ENCODE measurements at regions not wholly inside any gene's neighbourhood (a gene's known extent, or its start where the extent isn't known, plus 50 kb on each side); places are given as distances from the start of the nearest gene placed in this dataset.
"Not testable (repeated sequence)": the region's sequence is repeated elsewhere in the genome, so short reads cannot be mapped to it uniquely, and the experiment has no call there.

- ChIA-PET CTCF (no interaction called here), POLR2A (no interaction called here)
- Mint-ChIP-seq H3K36me3 (ENCODE audit: insufficient read depth, unreplicated experiment) (no peaks in the 10 kb centered on the region), H3K9me3 (ENCODE audit: unreplicated experiment) (no peaks in the 10 kb centered on the region), H3K4me3 (ENCODE audit: unreplicated experiment) (no peak overlapping the region), H3K27me3 (ENCODE audit: insufficient read depth, unreplicated experiment) (no peaks in the 10 kb centered on the region), H3K27ac (ENCODE audit: unreplicated experiment) (no peak overlapping the region), H3K4me1 (ENCODE audit: low read depth, unreplicated experiment) (no peaks in the 10 kb centered on the region)
- intact Hi-C loops (cut with micrococcal nuclease; ENCODE audit: unreplicated experiment): no loop called here
- H3K4me3 ChIP-seq (ENCODE audit: low read depth, low read length): no peak overlapping the region
- H3K36me3 ChIP-seq (ENCODE audit: control insufficient read depth, insufficient read depth, low read length): no peaks in the 10 kb centered on the region
- H3K4me1 ChIP-seq: 0 out of 2 replicates have a peak, but pooled peaks cover 3% of the 10 kb centered on the region
- TF ChIP-seq CTCF (IDR thresholded peaks at IDR 0.05; ENCODE audit: insufficient read depth in 1 of 2, low read depth in 1 of 2, low read length in 1 of 2, severe bottlenecking in 1 of 2, unreplicated experiment in 1 of 2): no peak
- no peaks in the 10 kb centered on the region for H3K9me3 ChIP-seq
- H3K27me3 ChIP-seq (replicated peaks; ENCODE audit: control insufficient read depth, insufficient read depth, low read length): no peaks in the 10 kb centered on the region
- no peak for DNase-seq
- no TSS peak for BruUV-seq (replicated peaks)
These were observed 437.3 kb upstream of the NDST3 start for GRCh38 chr4:117596917-117597480.

GRCh38 chr4:117599393-117599792 lies 434.9 kb upstream of the NDST3 start:
- H3K9me3 Mint-ChIP-seq (ENCODE audit: unreplicated experiment); H3K4me3 Mint-ChIP-seq (ENCODE audit: unreplicated experiment); BruUV-seq (replicated peaks); H3K36me3 ChIP-seq (ENCODE audit: control insufficient read depth, insufficient read depth, low read length); DNase-seq; intact Hi-C loops (cut with micrococcal nuclease; ENCODE audit: unreplicated experiment); H3K36me3 Mint-ChIP-seq (ENCODE audit: insufficient read depth, unreplicated experiment); H3K27me3 ChIP-seq (replicated peaks; ENCODE audit: control insufficient read depth, insufficient read depth, low read length); H3K27ac Mint-ChIP-seq (ENCODE audit: unreplicated experiment); H3K9me3 ChIP-seq; H3K4me3 ChIP-seq (ENCODE audit: low read depth, low read length); H3K4me1 Mint-ChIP-seq (ENCODE audit: low read depth, unreplicated experiment); CTCF ChIA-PET; H3K4me1 ChIP-seq; POLR2A ChIA-PET; H3K27me3 Mint-ChIP-seq (ENCODE audit: insufficient read depth, unreplicated experiment): not testable (repeated sequence)

GRCh38 chr4:117600936-117601335 lies 433.4 kb upstream of the NDST3 start:
- peak in 1 of 2 experiments; percentile 18 for DNase-seq
- BruUV-seq (replicated peaks); H3K4me3 Mint-ChIP-seq (ENCODE audit: unreplicated experiment); H3K9me3 ChIP-seq; H3K27me3 Mint-ChIP-seq (ENCODE audit: insufficient read depth, unreplicated experiment); H3K4me1 Mint-ChIP-seq (ENCODE audit: low read depth, unreplicated experiment); H3K36me3 Mint-ChIP-seq (ENCODE audit: insufficient read depth, unreplicated experiment); H3K36me3 ChIP-seq (ENCODE audit: control insufficient read depth, insufficient read depth, low read length); H3K4me3 ChIP-seq (ENCODE audit: low read depth, low read length); H3K9me3 Mint-ChIP-seq (ENCODE audit: unreplicated experiment); H3K27ac Mint-ChIP-seq (ENCODE audit: unreplicated experiment); H3K4me1 ChIP-seq; intact Hi-C loops (cut with micrococcal nuclease; ENCODE audit: unreplicated experiment); H3K27me3 ChIP-seq (replicated peaks; ENCODE audit: control insufficient read depth, insufficient read depth, low read length); POLR2A ChIA-PET: not testable (repeated sequence)
- CTCF ChIA-PET: interaction anchor here (0.7 kb wide), 1 partner anchor 53 kb away, joined by 3 read pairs; no protein-coding TSS in a partner anchor

GRCh38 chr4:117610706-117611308 lies 423.5 kb upstream of the NDST3 start:
- peaks cover 8% of the 10 kb centered on the region for H3K4me1 Mint-ChIP-seq (ENCODE audit: low read depth, unreplicated experiment)
- H3K27me3 ChIP-seq (replicated peaks; ENCODE audit: control insufficient read depth, insufficient read depth, low read length): no peaks in the 10 kb centered on the region
- no peak overlapping the region for H3K27ac Mint-ChIP-seq (ENCODE audit: unreplicated experiment)
- H3K27me3 Mint-ChIP-seq (ENCODE audit: insufficient read depth, unreplicated experiment): no peaks in the 10 kb centered on the region
- no peaks in the 10 kb centered on the region for H3K9me3 Mint-ChIP-seq (ENCODE audit: unreplicated experiment)
- DNase-seq: no peak
- H3K4me3 ChIP-seq (ENCODE audit: low read depth, low read length): no peak overlapping the region
- ChIA-PET POLR2A (no interaction called here), CTCF (no interaction called here)
- no peaks in the 10 kb centered on the region for H3K36me3 ChIP-seq (ENCODE audit: control insufficient read depth, insufficient read depth, low read length)
- H3K4me1 ChIP-seq: no peaks in the 10 kb centered on the region
- intact Hi-C loops (cut with micrococcal nuclease; ENCODE audit: unreplicated experiment): no loop called here
- H3K36me3 Mint-ChIP-seq (ENCODE audit: insufficient read depth, unreplicated experiment): no peaks in the 10 kb centered on the region
- peaks cover 4% of the 10 kb centered on the region; the same call in 1 of the 2 replicates for H3K9me3 ChIP-seq
- H3K4me3 Mint-ChIP-seq (ENCODE audit: unreplicated experiment): no peak overlapping the region
- no TSS peak for BruUV-seq (replicated peaks)
- TF ChIP-seq CTCF (IDR thresholded peaks at IDR 0.05; ENCODE audit: insufficient read depth in 1 of 2, low read depth in 1 of 2, low read length in 1 of 2, severe bottlenecking in 1 of 2, unreplicated experiment in 1 of 2): no peak
